H9 (cell line): ENCODE measurements at regions not wholly inside any gene's neighbourhood (a gene's known extent, or its start where the extent isn't known, plus 50 kb on each side); places are given as distances from the start of the nearest gene placed in this dataset.

Experiments
- DNase-seq: peaks from one replicate; pipeline ENCODE4 v3.0.0-alpha.2; 2017
- H2AFZ ChIP-seq: one replicate; pipeline ENCODE4 v1.6.1; 2013; ENCODE audit warnings: mild to moderate bottlenecking, low read length, control low read depth, moderate library complexity
- H2AK5ac ChIP-seq: 2 replicates; pipeline ENCODE4 v1.6.1; 2013; ENCODE audit warnings: low read length, control low read depth, mixed read lengths; ENCODE audit not compliant: insufficient read length
- H2BK120ac ChIP-seq: one replicate; pipeline ENCODE4 v1.6.1; 2013; ENCODE audit warnings: low read depth, mild to moderate bottlenecking, low read length, control low read depth, inconsistent platforms; ENCODE audit not compliant: poor library complexity, severe bottlenecking
- H2BK12ac ChIP-seq: 2 replicates; pipeline ENCODE4 v1.6.1; 2013; ENCODE audit warnings: low read length, control low read depth, mixed read lengths, low read depth; ENCODE audit not compliant: insufficient read length
- H2BK15ac ChIP-seq: 2 replicates; pipeline ENCODE4 v1.6.1; 2013; ENCODE audit warnings: low read depth, low read length, control low read depth
- H2BK20ac ChIP-seq: one replicate; pipeline ENCODE4 v1.6.1; 2013; ENCODE audit warnings: low read depth, mild to moderate bottlenecking, low read length, control low read depth, inconsistent platforms; ENCODE audit not compliant: poor library complexity, severe bottlenecking
- H2BK5ac ChIP-seq: 2 replicates; pipeline ENCODE4 v1.6.1; 2013; ENCODE audit warnings: low read length, control low read depth, mixed read lengths; ENCODE audit not compliant: insufficient read length
- H3K14ac ChIP-seq: 2 replicates; pipeline ENCODE4 v1.6.1; 2013; ENCODE audit warnings: low read length, control low read depth; ENCODE audit not compliant: insufficient read depth
- H3K18ac ChIP-seq: 2 replicates; pipeline ENCODE4 v1.6.1; 2013; ENCODE audit warnings: low read depth, mild to moderate bottlenecking, mixed read lengths, low read length, control low read depth; ENCODE audit not compliant: insufficient read length
- H3K23ac ChIP-seq: 2 replicates; pipeline ENCODE4 v1.6.1; 2013; ENCODE audit warnings: low read length, control low read depth, mixed read lengths, low read depth; ENCODE audit not compliant: insufficient read length
- H3K23me2 ChIP-seq: 2 replicates; pipeline ENCODE4 v1.6.1; 2013; ENCODE audit warnings: low read depth, mild to moderate bottlenecking, mixed read lengths, low read length, control low read depth; ENCODE audit not compliant: insufficient read length, poor library complexity, severe bottlenecking
- H3K27ac ChIP-seq: 2 replicates; pipeline ENCODE4 v1.5.1; 2013; ENCODE audit warnings: low read length, control low read depth, mixed read lengths, low read depth; ENCODE audit not compliant: insufficient read length
- H3K27me3 ChIP-seq: 2 replicates; pipeline ENCODE4 v1.6.1; 2013; ENCODE audit warnings: low read length, control low read depth, inconsistent platforms; ENCODE audit not compliant: insufficient read depth
- H3K4ac ChIP-seq: 2 replicates; pipeline ENCODE4 v1.6.1; 2013; ENCODE audit warnings: low read depth, mild to moderate bottlenecking, control low read depth, inconsistent platforms, low read length, moderate library complexity
- H3K4me1 ChIP-seq: 2 replicates; pipeline ENCODE4 v1.6.1; 2013; ENCODE audit warnings: low read length, control low read depth, inconsistent platforms; ENCODE audit not compliant: insufficient read depth
- H3K4me2 ChIP-seq: 2 replicates; pipeline ENCODE4 v1.6.1; 2013; ENCODE audit warnings: low read length, control low read depth, mixed read lengths; ENCODE audit not compliant: insufficient read length, insufficient read depth
- H3K56ac ChIP-seq: 2 replicates; pipeline ENCODE4 v1.6.1; 2013; ENCODE audit warnings: low read depth, mild to moderate bottlenecking, mixed read lengths, low read length, control low read depth; ENCODE audit not compliant: insufficient read length
- H3K79me1 ChIP-seq: 2 replicates; pipeline ENCODE4 v1.6.1; 2013; ENCODE audit warnings: low read depth, mild to moderate bottlenecking, moderate library complexity, low read length, control low read depth, inconsistent platforms; ENCODE audit not compliant: insufficient read depth, poor library complexity, severe bottlenecking
- H3K79me2 ChIP-seq: 2 replicates; pipeline ENCODE4 v1.6.1; 2013; ENCODE audit warnings: low read length, control low read depth, inconsistent platforms; ENCODE audit not compliant: insufficient read depth
- H3K9ac ChIP-seq: 2 replicates; pipeline ENCODE4 v1.6.1; 2013; ENCODE audit warnings: low read length, control low read depth, mixed read lengths; ENCODE audit not compliant: insufficient read length; ENCODE audit errors: extremely low read depth
- H3K9me3 ChIP-seq: one replicate; pipeline ENCODE4 v1.6.1; 2013; ENCODE audit warnings: low read depth, low read length, inconsistent platforms; ENCODE audit not compliant: control insufficient read depth
- H3T11ph ChIP-seq: one replicate; pipeline ENCODE4 v1.6.1; 2013; ENCODE audit warnings: mild to moderate bottlenecking, low read length, control low read depth, inconsistent platforms
- H4K20me1 ChIP-seq: one replicate; pipeline ENCODE4 v1.6.1; 2013; ENCODE audit not compliant: control insufficient read depth, insufficient read length, insufficient read depth
- H4K5ac ChIP-seq: 2 replicates; pipeline ENCODE4 v1.6.1; 2013; ENCODE audit warnings: low read depth, mild to moderate bottlenecking, mixed read lengths, low read length, control low read depth; ENCODE audit not compliant: insufficient read length
- H4K8ac ChIP-seq: replicated peaks from 2 replicates; pipeline ENCODE4 v1.6.1; 2013; ENCODE audit warnings: low read length, control low read depth, mixed read lengths, low read depth; ENCODE audit not compliant: insufficient read length
- H4K91ac ChIP-seq: 2 replicates; pipeline ENCODE4 v1.6.1; 2013; ENCODE audit warnings: low read depth, mild to moderate bottlenecking, moderate library complexity, mixed read lengths, low read length, control low read depth; ENCODE audit not compliant: insufficient read length
- H3K27ac Mint-ChIP-seq, 3 experiments: 2 replicates in 2 of 3; 3 replicates in 1 of 3; pipeline ENCODE4 v1.8.0; 2020 to 2021; ENCODE audit warnings: mixed read lengths in 3 of 3, mild to moderate bottlenecking in 1 of 3, moderate library complexity in 1 of 3
- H3K27me3 Mint-ChIP-seq: 2 replicates; pipeline ENCODE4 v1.8.0; 2021; ENCODE audit warnings: low read depth, mild to moderate bottlenecking, moderate library complexity, mixed read lengths
- H3K36me3 Mint-ChIP-seq, 3 experiments: 2 replicates in 2 of 3; 3 replicates in 1 of 3; pipeline ENCODE4 v1.8.0; 2020 to 2021; ENCODE audit warnings: low read depth in 3 of 3, mixed read lengths in 3 of 3; ENCODE audit not compliant: insufficient read depth in 1 of 3
- H3K4me1 Mint-ChIP-seq, 2 experiments: 2 replicates each; pipeline ENCODE4 v1.8.0; 2020; ENCODE audit warnings: mixed read lengths in 2 of 2
- H3K4me3 Mint-ChIP-seq, 2 experiments: 2 replicates in 1 of 2; 3 replicates in 1 of 2; pipeline ENCODE4 v1.8.0; 2020 to 2021; ENCODE audit warnings: mild to moderate bottlenecking in 2 of 2, mixed read lengths in 2 of 2, moderate library complexity in 1 of 2
- H3K9me3 Mint-ChIP-seq, 2 experiments: 2 replicates in 1 of 2; 3 replicates in 1 of 2; pipeline ENCODE4 v1.8.0; 2020; ENCODE audit warnings: mild to moderate bottlenecking in 2 of 2, mixed read lengths in 2 of 2, moderate library complexity in 1 of 2
- WGBS: extraction: QIAGEN DNeasy Blood & Tissue Kit; methylation state at CpG from one replicate; pipeline ENCODE4 v1.1.7; 2013; ENCODE audit warnings: missing lambda C conversion rate, low lambda C conversion rate, mixed read lengths; ENCODE audit not compliant: insufficient read length; ENCODE audit errors: extremely low coverage; 5-methylcytosine and 5-hydroxymethylcytosine counted together
- TF ChIP-seq, protein P1 (sequence below): fragments of 200-600 bp; sonication (generic); conservative IDR thresholded peaks from 3 replicates; pipeline ENCODE4 v1.8.0; 2021; ENCODE audit warnings: antibody characterized with exemption, mild to moderate bottlenecking

GRCh38 chr2:81043681-81044080 lies 739.1 kb upstream of the LRRTM1 start:
- H3K27ac ChIP-seq = no peak overlapping the region
- H2BK120ac ChIP-seq = no peak overlapping the region
- no peak overlapping the region for H3K4me3 Mint-ChIP-seq
- no peaks in the 10 kb centered on the region for H4K20me1 ChIP-seq
- H3K4ac ChIP-seq = no peak overlapping the region
- H3K4me1 Mint-ChIP-seq = peaks cover 3 to 11% of the 10 kb centered on the region in 2 experiments
- no peaks in the 10 kb centered on the region for H3K27me3 Mint-ChIP-seq
- TF ChIP-seq, protein P1, sequence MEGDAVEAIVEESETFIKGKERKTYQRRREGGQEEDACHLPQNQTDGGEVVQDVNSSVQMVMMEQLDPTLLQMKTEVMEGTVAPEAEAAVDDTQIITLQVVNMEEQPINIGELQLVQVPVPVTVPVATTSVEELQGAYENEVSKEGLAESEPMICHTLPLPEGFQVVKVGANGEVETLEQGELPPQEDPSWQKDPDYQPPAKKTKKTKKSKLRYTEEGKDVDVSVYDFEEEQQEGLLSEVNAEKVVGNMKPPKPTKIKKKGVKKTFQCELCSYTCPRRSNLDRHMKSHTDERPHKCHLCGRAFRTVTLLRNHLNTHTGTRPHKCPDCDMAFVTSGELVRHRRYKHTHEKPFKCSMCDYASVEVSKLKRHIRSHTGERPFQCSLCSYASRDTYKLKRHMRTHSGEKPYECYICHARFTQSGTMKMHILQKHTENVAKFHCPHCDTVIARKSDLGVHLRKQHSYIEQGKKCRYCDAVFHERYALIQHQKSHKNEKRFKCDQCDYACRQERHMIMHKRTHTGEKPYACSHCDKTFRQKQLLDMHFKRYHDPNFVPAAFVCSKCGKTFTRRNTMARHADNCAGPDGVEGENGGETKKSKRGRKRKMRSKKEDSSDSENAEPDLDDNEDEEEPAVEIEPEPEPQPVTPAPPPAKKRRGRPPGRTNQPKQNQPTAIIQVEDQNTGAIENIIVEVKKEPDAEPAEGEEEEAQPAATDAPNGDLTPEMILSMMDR = no peak
- H3K79me2 ChIP-seq = no peaks in the 10 kb centered on the region
- H4K5ac ChIP-seq = no peak overlapping the region
- no peaks in the 10 kb centered on the region for H3K36me3 Mint-ChIP-seq
- H2AFZ ChIP-seq = no peak overlapping the region
- H3K23ac ChIP-seq = no peak overlapping the region
- no peak overlapping the region for H3K18ac ChIP-seq
- H3K4me1 ChIP-seq = no peaks in the 10 kb centered on the region; the same call in 1 of the 2 replicates
- no peak overlapping the region for H3K56ac ChIP-seq
- no peaks in the 10 kb centered on the region for H3K79me1 ChIP-seq
- no peak for DNase-seq
- H3K23me2 ChIP-seq = no peaks in the 10 kb centered on the region
- H3K14ac ChIP-seq = no peak overlapping the region
- H2BK5ac ChIP-seq = no peak overlapping the region
- no peak overlapping the region for H3K9ac ChIP-seq
- H4K8ac ChIP-seq = no peak overlapping the region
- H2BK20ac ChIP-seq = no peak overlapping the region
- H3T11ph ChIP-seq = no peak overlapping the region
- H3K9me3 ChIP-seq = no peaks in the 10 kb centered on the region
- H2BK12ac ChIP-seq = no peak overlapping the region
- no peak overlapping the region for H2BK15ac ChIP-seq
- H3K27ac Mint-ChIP-seq = no peak overlapping the region
- H3K27me3 ChIP-seq = no peaks in the 10 kb centered on the region
- peaks cover 0 to 4% of the 10 kb centered on the region in 2 experiments; a peak in 3 of 5 replicates for H3K9me3 Mint-ChIP-seq
- no peak overlapping the region for H2AK5ac ChIP-seq
- H3K4me2 ChIP-seq = no peak overlapping the region
- no peak overlapping the region for H4K91ac ChIP-seq
- WGBS = no CpG with 5 or more reads among the region's 1 CpG
